ENCODE measurements at regions not wholly inside any gene's neighbourhood (a gene's known extent, or its start where the extent isn't known, plus 50 kb on each side); places are given as distances from the start of the nearest gene placed in this dataset.

DNA sequence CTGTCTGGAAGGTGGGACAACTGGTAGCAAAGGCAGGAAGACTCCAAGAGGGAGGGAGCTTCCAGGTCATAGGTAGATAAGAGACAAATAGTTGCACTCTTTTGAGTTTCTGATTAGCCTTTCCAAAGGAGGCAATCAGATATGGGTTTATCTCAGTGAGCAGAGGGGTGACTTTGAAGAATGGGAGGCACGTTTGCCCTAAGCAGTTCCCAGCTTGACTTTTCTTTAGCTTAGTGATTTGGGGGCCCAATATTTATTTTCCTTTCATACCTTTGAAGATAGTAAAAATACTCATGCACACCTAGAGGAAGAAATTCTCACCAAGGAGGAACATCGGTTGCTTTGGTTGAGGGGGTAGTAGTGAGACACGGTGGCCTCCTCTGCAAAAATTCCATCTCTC, 212.1 kb upstream of the SVIL start:
- intact Hi-C loops (cut with DNase I) = no loop called here
- ATAC-seq (no peak), DNase-seq (no peak)
- no peaks in the 10 kb centered on the region for H3K9me3 ChIP-seq
- WGBS, 3 donors = 87 to 94% (median 87%) methylated on average over 3 of the region's 3 CpGs
- H3K4me1 ChIP-seq = peaks cover 14% of the 10 kb centered on the region
- H3K27ac ChIP-seq = no peak overlapping the region
- H3K27me3 ChIP-seq (ENCODE audit: insufficient read depth in 3 of 3, low read length in 2 of 3) = no peaks in the 10 kb centered on the region
- no peak overlapping the region for H3K4me3 ChIP-seq
- TF ChIP-seq, protein P1, sequence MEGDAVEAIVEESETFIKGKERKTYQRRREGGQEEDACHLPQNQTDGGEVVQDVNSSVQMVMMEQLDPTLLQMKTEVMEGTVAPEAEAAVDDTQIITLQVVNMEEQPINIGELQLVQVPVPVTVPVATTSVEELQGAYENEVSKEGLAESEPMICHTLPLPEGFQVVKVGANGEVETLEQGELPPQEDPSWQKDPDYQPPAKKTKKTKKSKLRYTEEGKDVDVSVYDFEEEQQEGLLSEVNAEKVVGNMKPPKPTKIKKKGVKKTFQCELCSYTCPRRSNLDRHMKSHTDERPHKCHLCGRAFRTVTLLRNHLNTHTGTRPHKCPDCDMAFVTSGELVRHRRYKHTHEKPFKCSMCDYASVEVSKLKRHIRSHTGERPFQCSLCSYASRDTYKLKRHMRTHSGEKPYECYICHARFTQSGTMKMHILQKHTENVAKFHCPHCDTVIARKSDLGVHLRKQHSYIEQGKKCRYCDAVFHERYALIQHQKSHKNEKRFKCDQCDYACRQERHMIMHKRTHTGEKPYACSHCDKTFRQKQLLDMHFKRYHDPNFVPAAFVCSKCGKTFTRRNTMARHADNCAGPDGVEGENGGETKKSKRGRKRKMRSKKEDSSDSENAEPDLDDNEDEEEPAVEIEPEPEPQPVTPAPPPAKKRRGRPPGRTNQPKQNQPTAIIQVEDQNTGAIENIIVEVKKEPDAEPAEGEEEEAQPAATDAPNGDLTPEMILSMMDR (IDR thresholded peaks at IDR 0.05) = no peak
- no peaks in the 10 kb centered on the region for H3K36me3 ChIP-seq (ENCODE audit: insufficient read depth in 1 of 2, low read depth in 1 of 2)

DNA sequence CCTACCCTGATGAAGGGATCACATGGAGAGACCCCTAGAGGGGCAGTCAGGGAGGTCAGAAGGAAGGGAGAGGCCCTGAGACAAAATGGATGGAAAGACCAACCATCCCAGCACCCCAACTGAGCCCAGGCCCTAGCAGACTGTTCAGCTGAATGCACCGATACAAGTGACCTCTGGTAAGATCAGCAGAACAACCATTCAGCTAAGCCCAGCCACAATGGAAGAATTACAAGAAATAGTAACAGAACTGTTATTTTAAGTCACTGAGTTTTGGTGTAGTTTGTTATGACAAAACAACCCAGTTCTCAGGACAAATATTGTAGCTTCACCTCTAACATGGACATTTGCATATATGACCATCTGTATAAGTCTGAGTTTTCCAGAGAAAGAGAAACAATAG, 210.4 kb upstream of the SVIL start:
- intact Hi-C loops (cut with DNase I) = no loop called here
- Histone ChIP-seq H3K36me3 (ENCODE audit: insufficient read depth in 1 of 2, low read depth in 1 of 2) (no peaks in the 10 kb centered on the region), H3K9me3 (no peaks in the 10 kb centered on the region), H3K4me3 (no peak overlapping the region), H3K27me3 (ENCODE audit: insufficient read depth in 3 of 3, low read length in 2 of 3) (no peaks in the 10 kb centered on the region), H3K4me1 (peaks cover 24% of the 10 kb centered on the region), H3K27ac (no peak overlapping the region)
- TF ChIP-seq, protein P1 (IDR thresholded peaks at IDR 0.05) = no peak
- DNase-seq = no peak
- no peak for ATAC-seq
- WGBS, 3 donors = 93 to 100% (median 98%) methylated on average over 1 of the region's 1 CpG

DNA sequence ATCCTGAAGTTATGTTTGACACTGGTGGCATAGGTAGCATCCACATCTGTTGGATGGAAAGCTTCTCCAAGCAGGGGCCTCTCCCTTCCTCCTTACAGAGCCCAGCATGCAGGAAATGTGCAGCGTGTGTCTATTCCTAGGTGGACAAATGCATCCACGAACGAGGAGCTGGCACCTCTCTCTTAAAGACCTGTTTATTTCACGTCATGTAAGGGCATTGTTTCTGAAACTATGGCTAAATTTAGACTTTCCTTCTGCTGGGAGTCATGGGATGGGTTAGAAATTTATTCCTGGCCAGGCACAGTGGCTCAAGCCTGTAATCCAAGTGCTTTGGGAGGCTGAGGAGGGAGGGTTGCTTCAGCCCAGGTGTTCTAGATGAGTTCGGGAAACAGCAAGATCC, 208.4 kb upstream of the SVIL start:
- intact Hi-C loops (cut with DNase I) = no loop called here

DNA sequence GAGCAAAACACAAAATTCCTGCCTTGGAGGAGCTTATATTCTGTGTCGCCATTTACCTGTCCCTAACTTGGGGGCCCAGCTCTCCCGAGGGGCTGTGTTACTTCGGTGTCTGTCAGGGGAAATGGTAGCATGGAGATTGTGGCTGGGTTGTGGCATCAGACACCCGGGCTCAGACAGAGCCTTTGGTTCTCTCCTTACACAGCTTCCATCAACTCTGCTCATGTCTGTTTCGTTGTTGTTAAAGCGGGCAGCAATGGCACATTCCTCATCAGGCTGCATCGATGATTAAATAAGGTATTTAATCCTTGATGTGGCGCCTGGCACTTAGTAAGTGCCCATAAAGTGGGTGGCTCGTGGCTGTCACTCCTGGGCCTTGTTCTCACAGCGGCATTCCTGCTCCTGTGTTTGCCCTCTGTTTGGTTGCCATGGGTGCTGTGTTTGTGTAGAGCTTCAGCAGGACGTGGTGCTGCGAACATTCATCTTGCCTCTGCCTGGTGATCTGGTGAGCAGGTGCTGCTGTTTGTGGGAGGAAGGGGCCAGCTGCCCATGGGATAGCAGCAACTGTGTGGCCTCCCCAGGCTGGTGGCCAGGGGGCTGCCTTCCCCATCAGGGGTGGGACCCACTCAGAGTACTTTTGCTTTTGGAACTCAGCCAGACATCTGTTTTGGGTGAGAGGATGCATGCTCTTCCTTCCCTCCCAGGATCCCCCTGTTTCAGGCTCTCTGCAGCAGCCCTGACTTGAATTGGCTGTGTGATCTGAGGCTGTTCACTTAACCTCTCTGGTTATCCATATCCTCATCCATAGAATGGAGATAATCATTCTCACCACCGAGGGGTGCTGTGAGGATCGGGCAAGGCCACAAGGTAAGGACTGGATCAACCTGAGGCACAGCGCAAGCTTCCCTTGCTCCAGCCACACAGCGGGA, 207.2 kb upstream of the SVIL start:
- H3K27me3 ChIP-seq (ENCODE audit: insufficient read depth in 3 of 3, low read length in 2 of 3) = no peaks in the 10 kb centered on the region
- H3K4me3 ChIP-seq = no peak overlapping the region
- H3K27ac ChIP-seq = peak overlapping the region; percentile 66
- peak; percentile 33 to 60 for DNase-seq
- 37 to 44% (median 38%) methylated on average over 16 of the region's 16 CpGs for WGBS, 3 donors
- H3K9me3 ChIP-seq = no peaks in the 10 kb centered on the region
- intact Hi-C loops (cut with DNase I) = no loop called here
- ATAC-seq = peak; percentile 77 to 85 (median 78)
- H3K4me1 ChIP-seq = peaks cover 25% of the 10 kb centered on the region
- no peaks in the 10 kb centered on the region for H3K36me3 ChIP-seq (ENCODE audit: insufficient read depth in 1 of 2, low read depth in 1 of 2)
- TF ChIP-seq, protein P1 (IDR thresholded peaks at IDR 0.05) = no peak

More for the DNA sequence above, 208.4 kb upstream of the SVIL start:
- 32 to 56% (median 32%) methylated on average over 5 of the region's 5 CpGs for WGBS, 3 donors
- Histone ChIP-seq H3K36me3 (ENCODE audit: insufficient read depth in 1 of 2, low read depth in 1 of 2) (no peaks in the 10 kb centered on the region), H3K4me3 (no peak overlapping the region), H3K4me1 (peaks cover 25% of the 10 kb centered on the region), H3K9me3 (no peaks in the 10 kb centered on the region), H3K27me3 (ENCODE audit: insufficient read depth in 3 of 3, low read length in 2 of 3) (no peaks in the 10 kb centered on the region), H3K27ac (peak overlapping the region; percentile 66)
- DNase-seq (no peak), ATAC-seq (peak in 3 of 4 donors; percentile 31 to 67 (median 65))
- TF ChIP-seq, protein P1 (IDR thresholded peaks at IDR 0.05) = no peak
